ENCODE measurements at regions not wholly inside any gene's neighbourhood (a gene's known extent, or its start where the extent isn't known, plus 50 kb on each side); places are given as distances from the start of the nearest gene placed in this dataset.

DNA sequence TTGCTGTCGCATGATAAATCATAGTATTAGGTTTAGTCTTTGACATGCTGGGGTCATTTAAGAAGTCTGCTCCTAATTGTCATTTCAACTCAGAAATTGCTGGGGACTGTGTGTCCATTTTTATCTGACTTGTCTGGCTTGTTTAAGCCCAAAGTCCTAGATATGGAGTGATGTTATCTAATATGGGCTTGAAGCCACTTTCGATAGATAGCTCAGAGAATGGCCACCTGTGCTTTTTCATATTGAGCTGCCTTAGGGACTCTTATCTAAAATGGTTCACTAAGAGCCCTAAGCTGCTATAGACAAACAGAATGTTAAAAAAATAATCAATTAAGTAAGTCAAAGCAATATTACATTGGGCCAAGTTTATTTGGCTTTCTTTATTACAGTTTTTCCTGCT, 81.6 kb upstream of the CNTNAP4 start:
- no peak overlapping the region for H2AFZ ChIP-seq (ENCODE audit: low read length)
- CTCF ChIA-PET (ENCODE audit: unreplicated experiment): no interaction called here
- H3K9me2 ChIP-seq (ENCODE audit: insufficient read depth, low read length): no peaks in the 10 kb centered on the region
- H3K27ac ChIP-seq (ENCODE audit: low read depth, low read length, poor library complexity, severe bottlenecking): no peak overlapping the region
- no peaks in the 10 kb centered on the region for H4K20me1 ChIP-seq (ENCODE audit: insufficient read depth, low read length)
- H3K4me2 ChIP-seq (ENCODE audit: low read length): no peak overlapping the region
- no peaks in the 10 kb centered on the region for H3K9me3 ChIP-seq (ENCODE audit: low read length)
- POLR2A ChIA-PET: interaction anchor here (0.7 to 0.9 kb wide), 2 partner anchors 9 to 962 kb away, joined by 3 read pairs; no protein-coding TSS in a partner anchor
- no peaks in the 10 kb centered on the region for H3K79me2 ChIP-seq (ENCODE audit: insufficient read depth, low read depth, low read length)
- DNase-seq (ENCODE audit: low spot score): no peak
- no TSS peak for BruUV-seq (replicated peaks)
- no peak overlapping the region for H3K4me3 ChIP-seq (ENCODE audit: low read depth, low read length, poor library complexity, severe bottlenecking)
- H3K36me3 ChIP-seq (ENCODE audit: insufficient read depth, low read length): no peaks in the 10 kb centered on the region
- H3K4me1 ChIP-seq (ENCODE audit: insufficient read depth, low read length, poor library complexity, severe bottlenecking): no peaks in the 10 kb centered on the region
- TF ChIP-seq, protein P1, sequence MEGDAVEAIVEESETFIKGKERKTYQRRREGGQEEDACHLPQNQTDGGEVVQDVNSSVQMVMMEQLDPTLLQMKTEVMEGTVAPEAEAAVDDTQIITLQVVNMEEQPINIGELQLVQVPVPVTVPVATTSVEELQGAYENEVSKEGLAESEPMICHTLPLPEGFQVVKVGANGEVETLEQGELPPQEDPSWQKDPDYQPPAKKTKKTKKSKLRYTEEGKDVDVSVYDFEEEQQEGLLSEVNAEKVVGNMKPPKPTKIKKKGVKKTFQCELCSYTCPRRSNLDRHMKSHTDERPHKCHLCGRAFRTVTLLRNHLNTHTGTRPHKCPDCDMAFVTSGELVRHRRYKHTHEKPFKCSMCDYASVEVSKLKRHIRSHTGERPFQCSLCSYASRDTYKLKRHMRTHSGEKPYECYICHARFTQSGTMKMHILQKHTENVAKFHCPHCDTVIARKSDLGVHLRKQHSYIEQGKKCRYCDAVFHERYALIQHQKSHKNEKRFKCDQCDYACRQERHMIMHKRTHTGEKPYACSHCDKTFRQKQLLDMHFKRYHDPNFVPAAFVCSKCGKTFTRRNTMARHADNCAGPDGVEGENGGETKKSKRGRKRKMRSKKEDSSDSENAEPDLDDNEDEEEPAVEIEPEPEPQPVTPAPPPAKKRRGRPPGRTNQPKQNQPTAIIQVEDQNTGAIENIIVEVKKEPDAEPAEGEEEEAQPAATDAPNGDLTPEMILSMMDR (conservative IDR thresholded peaks at IDR 0.05; ENCODE audit: low read length): no peak
- no peak for TF ChIP-seq EZH2phosphoT487 (IDR thresholded peaks at IDR 0.05; ENCODE audit: borderline replicate concordance, low read depth, low read length)
- intact Hi-C loops (cut with micrococcal nuclease; ENCODE audit: unreplicated experiment): no loop called here

DNA sequence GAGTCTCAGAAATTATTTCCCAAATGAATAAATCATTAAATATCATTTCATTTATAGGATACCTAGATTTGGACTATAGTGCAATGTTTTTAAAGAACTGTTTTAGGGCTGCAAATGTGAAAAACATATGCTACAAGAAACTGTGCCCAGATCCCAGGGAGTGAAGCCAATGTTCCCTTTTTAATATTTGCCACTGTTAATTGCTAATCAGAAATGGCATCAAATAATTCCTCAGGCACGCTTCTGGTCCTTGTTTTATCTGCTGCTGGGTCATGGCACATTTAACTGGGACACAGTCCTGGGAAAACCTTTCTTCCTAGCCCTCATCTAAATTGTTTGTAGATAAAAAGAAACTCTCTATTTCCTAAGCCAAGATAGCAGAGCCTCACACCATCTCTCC, 79.3 kb upstream of the CNTNAP4 start:
- Histone ChIP-seq H3K9me3 (ENCODE audit: low read length) (no peaks in the 10 kb centered on the region), H3K36me3 (ENCODE audit: insufficient read depth, low read length) (no peaks in the 10 kb centered on the region), H3K79me2 (ENCODE audit: insufficient read depth, low read depth, low read length) (no peaks in the 10 kb centered on the region), H3K4me2 (ENCODE audit: low read length) (no peak overlapping the region), H3K4me1 (ENCODE audit: insufficient read depth, low read length, poor library complexity, severe bottlenecking) (no peaks in the 10 kb centered on the region), H4K20me1 (ENCODE audit: insufficient read depth, low read length) (no peaks in the 10 kb centered on the region), H3K4me3 (ENCODE audit: low read depth, low read length, poor library complexity, severe bottlenecking) (no peak overlapping the region), H3K9me2 (ENCODE audit: insufficient read depth, low read length) (no peaks in the 10 kb centered on the region), H2AFZ (ENCODE audit: low read length) (no peak overlapping the region), H3K27ac (ENCODE audit: low read depth, low read length, poor library complexity, severe bottlenecking) (no peak overlapping the region)
- ChIA-PET CTCF (ENCODE audit: unreplicated experiment) (no interaction called here), POLR2A (no interaction called here)
- intact Hi-C loops (cut with micrococcal nuclease; ENCODE audit: unreplicated experiment): no loop called here
- TF ChIP-seq, protein P1 (conservative IDR thresholded peaks at IDR 0.05; ENCODE audit: low read length): no peak
- no peak for TF ChIP-seq EZH2phosphoT487 (IDR thresholded peaks at IDR 0.05; ENCODE audit: borderline replicate concordance, low read depth, low read length)
- no peak for DNase-seq (ENCODE audit: low spot score)
- no TSS peak for BruUV-seq (replicated peaks)

DNA sequence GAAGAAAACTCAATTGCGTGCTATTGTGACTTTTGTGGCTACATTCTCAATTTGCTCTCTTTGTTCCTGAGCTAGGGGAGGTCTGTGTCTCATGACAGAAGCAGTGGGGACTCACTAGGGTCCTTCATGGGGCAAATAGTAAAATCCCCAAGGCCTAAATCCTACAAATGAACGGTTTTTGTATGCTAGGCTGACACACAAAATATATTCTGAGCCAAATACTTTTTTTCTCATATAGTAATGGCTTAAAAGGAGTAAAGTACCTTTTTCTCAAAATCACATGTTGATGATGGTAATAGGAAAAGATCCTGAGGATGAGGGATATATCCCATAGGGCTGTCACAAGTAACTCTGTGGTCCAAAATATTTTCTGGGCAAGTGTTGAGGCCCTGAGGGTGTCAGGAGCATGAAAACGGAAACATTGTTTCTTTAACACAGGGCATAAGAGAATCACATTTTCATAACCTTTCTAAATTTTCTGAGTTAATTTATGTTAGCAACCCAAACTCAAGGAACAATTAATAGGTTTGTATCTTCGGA, 77.5 kb upstream of the CNTNAP4 start:
- no peak for DNase-seq (ENCODE audit: low spot score)
- no peaks in the 10 kb centered on the region for H3K4me1 ChIP-seq (ENCODE audit: insufficient read depth, low read length, poor library complexity, severe bottlenecking)
- H3K9me2 ChIP-seq (ENCODE audit: insufficient read depth, low read length): no peaks in the 10 kb centered on the region
- intact Hi-C loops (cut with micrococcal nuclease; ENCODE audit: unreplicated experiment): no loop called here
- no peak for TF ChIP-seq EZH2phosphoT487 (IDR thresholded peaks at IDR 0.05; ENCODE audit: borderline replicate concordance, low read depth, low read length)
- TF ChIP-seq, protein P1 (conservative IDR thresholded peaks at IDR 0.05; ENCODE audit: low read length): no peak
- no peak overlapping the region for H2AFZ ChIP-seq (ENCODE audit: low read length)
- ChIA-PET CTCF (ENCODE audit: unreplicated experiment) (no interaction called here), POLR2A (no interaction called here)
- H3K36me3 ChIP-seq (ENCODE audit: insufficient read depth, low read length): no peaks in the 10 kb centered on the region
- H3K27ac ChIP-seq (ENCODE audit: low read depth, low read length, poor library complexity, severe bottlenecking): no peak overlapping the region
- no peak overlapping the region for H3K4me3 ChIP-seq (ENCODE audit: low read depth, low read length, poor library complexity, severe bottlenecking)
- H3K9me3 ChIP-seq (ENCODE audit: low read length): no peaks in the 10 kb centered on the region
- no peaks in the 10 kb centered on the region for H3K79me2 ChIP-seq (ENCODE audit: insufficient read depth, low read depth, low read length)
- H3K4me2 ChIP-seq (ENCODE audit: low read length): no peak overlapping the region
- BruUV-seq (replicated peaks): no TSS peak
- H4K20me1 ChIP-seq (ENCODE audit: insufficient read depth, low read length): no peaks in the 10 kb centered on the region
